Activated CD4-positive, alpha-beta T cell treated with anti-CD3 and anti-CD28 coated beads, Interleukin-2, amount 50 U/mL, for 1 hour (primary cell): ENCODE measurements at regions not wholly inside any gene's neighbourhood (a gene's known extent, or its start where the extent isn't known, plus 50 kb on each side); places are given as distances from the start of the nearest gene placed in this dataset.
"Not testable (repeated sequence)": the region's sequence is repeated elsewhere in the genome, so short reads cannot be mapped to it uniquely, and the experiment has no call there.

Experiments used
- DNase-seq: peaks from one replicate; pipeline ENCODE4 v3.0.0-alpha.2; 2020

DNA sequence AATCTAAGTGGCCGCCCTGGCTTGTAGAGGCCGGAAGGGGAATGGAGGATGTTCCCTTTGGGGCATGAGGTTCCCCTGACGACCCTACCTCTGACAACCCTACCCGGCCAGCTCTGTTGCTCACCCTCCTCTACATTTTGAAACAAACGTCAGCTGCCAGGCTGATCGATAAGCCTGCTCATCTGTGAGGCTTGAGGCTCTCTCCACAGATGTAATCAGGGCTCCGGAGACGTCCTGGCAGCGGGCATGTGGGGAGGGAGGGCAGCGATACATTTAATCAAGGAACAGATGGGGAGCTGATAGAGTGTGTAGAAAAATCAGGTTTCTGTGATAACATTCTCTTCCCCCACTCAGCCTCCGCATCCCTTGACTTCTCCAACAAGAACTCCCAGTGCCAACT, 212.3 kb upstream of the SDK2 start:
- DNase-seq, result no peak

DNA sequence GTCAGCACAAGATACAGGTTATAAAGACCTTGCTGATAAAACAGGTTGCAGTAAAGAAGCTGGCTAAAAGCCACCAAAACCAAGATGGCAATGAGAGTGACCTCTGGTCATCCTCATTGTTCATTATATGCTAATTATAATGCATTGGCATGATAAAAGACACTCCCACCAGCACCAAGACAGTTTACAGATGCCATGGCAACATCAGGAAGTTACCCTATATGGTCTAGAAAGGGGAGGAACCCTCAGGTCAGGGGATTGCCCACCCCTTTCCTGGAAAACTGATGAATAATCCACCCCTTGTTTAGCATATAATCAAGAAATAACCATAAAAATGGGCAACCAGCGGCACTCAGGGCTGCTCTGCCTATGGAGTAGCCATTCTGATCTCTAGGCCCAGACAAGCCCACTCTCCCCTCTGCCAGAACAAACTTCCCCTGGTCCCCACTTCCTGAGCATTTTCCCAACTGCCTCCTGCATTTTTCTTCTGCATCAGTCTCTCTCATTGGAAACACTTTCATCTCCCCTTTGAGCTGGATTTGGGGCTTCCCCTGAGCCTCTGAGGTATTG, 215.3 kb upstream of the SDK2 start:
- not testable (repeated sequence) for DNase-seq

DNA sequence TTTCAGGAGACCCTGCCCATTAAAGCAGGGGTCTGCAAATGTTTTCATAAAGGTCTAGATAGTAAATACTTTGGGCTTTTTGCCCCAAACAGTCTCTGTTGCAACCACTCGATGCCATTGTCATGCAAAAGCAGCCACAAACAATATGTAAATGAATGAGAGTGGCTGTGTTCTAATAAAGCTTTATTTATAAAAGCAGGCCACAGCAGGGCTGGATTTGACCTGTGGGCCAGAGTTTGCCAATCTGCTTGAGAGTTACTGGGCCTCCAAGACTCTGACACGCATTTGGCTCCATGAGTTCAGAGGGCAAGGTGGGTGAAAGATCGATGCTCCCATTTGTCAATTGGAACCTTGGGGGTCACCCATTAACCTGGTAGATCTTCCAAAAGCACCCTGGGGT, 217.3 kb upstream of the SDK2 start:
- DNase-seq, result no peak

DNA sequence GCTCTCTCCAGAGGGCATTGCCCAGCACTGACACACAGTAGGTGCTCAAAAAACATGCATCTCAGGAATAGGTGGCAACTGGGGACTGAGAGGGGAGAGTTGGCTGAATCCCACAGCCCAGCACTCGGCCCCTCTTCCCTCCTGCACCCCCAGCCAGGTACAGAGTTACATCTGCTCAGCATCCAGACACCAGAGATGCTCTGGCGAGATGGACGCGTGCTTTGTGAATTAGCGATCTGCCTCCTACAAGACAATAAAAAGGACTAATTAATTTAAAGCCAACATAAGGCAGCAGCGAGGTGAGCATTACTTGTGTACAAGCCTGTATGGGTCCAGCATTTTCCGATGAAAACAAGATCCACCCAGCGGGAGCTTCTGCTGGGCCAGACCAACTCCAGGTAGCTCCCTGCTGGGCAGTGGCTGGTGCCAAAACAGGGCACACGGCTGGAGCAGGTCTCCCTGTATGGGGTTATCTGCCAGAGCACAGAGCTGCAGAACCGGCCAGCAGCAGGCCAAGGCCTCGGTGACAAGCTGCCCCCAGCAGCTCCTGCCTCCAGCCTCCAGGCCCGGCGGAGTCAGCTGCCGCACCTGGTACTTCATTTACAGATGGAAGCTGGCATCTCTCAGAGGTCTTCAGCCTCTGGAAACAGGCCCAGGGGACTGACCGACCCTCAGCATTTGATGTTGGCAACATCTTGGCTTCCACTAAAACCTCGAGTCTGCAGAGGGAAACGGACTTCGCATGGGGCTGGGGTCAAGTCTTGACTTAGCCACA, 219.7 kb upstream of the SDK2 start:
- DNase-seq, result no peak

DNA sequence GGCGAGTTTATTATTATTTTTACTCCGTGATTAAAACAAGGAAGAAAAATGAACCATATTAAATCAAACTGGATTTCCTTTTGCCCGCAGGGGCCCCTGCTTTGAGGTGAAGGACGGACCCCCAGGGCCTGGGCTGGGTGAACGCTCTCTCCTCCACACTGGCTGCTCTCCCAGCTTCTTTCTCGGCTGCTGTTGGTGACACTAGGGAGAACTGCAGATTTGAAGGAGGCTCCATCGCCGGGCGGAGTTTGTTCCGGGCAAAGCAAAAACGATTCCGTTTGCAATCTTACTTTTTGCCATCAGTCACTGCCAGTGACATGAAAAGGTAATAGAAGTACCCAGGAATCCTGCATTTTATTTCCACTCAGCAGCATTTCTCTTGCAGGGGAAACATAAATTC, 221.6 kb upstream of the SDK2 start:
- DNase-seq, result no peak

GRCh38 chr17:73867056-73867455, 222.8 kb upstream of the SDK2 start:
- DNase-seq, result no peak

GRCh38 chr17:73870068-73870467, 225.8 kb upstream of the SDK2 start:
- DNase-seq, result no peak

DNA sequence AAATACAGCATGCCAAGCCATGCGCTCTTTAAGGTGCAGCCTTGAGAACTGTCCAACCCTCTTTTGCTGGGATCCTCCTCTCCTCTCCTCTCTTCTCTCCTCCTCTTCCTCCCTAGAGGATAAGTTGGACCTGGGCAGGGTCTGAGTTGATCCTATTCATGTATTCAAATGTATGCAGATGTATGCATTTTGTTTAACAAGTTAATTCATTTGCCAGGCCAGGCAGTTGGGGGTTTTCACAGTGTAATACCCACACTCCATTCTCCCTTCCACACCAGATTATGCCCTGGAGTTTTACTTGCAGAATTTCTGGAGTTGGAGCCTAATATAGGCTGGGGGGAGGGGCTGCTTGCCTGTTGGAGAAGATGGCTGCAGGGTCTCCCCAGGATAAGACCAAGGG, 226.2 kb upstream of the SDK2 start:
- no peak for DNase-seq

- no peak for DNase-seq
Observed at GRCh38 chr17:73872816-73873215, 228.6 kb upstream of the SDK2 start.

- DNase-seq, result no peak
Observed at GRCh38 chr17:73874008-73874720, 229.9 kb upstream of the SDK2 start.

DNA sequence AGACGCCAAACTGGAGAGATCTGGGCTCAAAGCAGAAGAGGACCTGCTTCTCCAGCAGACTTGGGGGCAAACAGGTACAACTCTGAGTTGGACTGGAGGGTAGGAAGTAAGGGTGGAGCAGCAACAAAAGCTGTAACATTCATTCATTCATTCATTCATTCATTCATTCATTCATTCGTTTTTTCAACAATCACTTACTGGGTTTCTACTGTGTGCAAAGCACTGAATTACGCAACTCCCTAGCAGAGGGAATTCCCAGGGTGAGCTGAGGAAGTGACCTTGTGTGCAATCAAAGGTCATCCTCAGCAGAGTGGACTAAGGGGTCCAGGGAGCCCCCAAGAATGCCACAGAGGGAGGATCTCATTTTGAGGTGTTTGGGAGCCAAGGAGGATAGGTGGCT, 231.1 kb upstream of the SDK2 start:
- DNase-seq, result no peak

GRCh38 chr17:73877962-73878361, 233.7 kb upstream of the SDK2 start:
- no peak for DNase-seq

DNA sequence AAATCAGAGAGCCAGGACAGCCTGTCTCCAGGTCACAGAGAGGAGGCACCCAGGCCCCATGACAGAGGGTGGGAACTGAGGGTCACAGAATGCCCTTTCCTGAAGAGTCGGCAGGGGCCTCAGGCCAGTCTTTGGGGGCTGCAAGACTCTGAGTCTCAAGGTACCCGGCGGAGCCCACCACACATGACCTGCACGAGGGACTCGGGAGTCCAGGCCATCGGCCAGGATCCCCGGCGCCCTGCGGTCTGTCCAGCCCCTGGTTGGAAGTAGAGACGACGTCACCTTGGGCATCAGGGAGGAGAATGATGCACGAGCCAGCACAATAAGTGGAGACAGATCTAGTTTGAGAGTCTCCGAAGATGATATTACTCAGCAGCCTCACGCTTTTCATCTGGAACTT, 234.7 kb upstream of the SDK2 start:
- no peak for DNase-seq

- no peak for DNase-seq
Observed at GRCh38 chr17:73879987-73880386, 235.7 kb upstream of the SDK2 start.

- DNase-seq, result no peak
Observed at GRCh38 chr17:73882590-73882989, 238.3 kb upstream of the SDK2 start.

- no peak for DNase-seq
Observed at GRCh38 chr17:73883175-73883574, 238.9 kb upstream of the SDK2 start.

GRCh38 chr17:73887739-73888138, 243.5 kb upstream of the SDK2 start:
- DNase-seq, result no peak

DNA sequence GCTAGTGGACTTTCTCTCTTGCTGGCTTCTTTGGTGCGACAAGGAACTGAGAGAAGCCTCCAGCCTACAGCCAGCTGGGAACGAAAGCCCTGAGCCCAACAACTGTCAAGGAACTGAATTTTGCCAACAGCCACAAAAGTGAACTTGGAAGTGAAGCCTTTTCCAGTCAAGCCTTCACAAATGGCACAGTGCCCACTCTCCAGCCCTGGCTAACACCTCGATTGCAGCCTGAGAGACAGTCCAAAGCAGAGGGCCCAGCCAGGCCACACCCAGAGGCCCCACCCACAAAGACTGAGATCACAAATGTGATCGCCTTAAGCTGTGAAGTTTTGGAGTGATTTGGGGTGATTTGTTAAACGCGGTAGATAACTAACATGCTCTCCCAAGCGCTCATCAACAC, 244.6 kb upstream of the SDK2 start:
- DNase-seq, result no peak

DNA sequence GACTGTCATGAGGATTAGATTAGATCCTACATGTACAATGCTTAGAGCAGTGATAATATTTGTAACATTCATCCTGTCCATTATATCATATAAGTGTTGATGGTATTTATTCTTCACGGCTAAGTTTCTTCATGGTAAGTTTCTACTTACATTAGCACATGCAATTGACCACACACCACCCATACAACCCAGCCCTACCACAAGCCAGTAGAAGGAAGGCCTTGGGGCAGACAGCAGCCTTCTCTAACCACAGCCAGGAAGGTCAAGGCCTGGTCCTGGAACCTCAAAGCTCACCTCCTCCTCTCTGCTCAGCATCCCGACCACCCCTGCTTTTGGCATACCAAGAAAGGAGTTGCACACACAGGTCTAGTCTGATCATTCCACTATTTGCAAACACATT, 245.2 kb upstream of the SDK2 start:
- no peak for DNase-seq

DNA sequence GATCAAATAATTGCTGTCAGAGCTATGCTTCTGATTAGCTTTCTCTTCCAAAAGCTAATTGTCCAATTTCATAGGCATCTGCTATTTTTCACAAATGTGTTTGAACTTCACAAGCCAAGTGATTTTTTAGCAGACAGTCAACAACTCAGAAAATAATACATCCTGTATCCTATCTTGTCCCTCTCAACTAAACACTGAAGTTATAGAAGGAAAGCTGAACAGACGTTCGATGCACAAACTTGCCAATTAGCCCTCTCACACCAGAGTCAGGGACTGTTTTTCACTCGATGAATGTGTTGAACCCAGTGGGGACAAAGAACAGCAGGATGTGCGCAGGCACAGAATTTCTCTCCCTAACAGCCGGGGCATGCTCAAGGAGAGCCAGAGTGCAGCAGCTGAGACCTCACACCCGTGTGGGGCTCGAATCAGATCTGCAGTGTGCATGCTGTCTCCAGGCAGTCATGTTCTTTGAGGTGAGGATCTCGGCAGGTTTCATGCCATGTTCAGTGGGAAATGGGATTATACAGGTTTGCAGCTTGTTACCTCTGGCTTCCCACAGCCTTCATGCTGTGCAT, 246.7 kb upstream of the SDK2 start:
- no peak for DNase-seq

GRCh38 chr17:73895157-73895556, 250.9 kb upstream of the SDK2 start:
- DNase-seq, result no peak

GRCh38 chr17:73896966-73897365, 252.7 kb upstream of the SDK2 start:
- DNase-seq, result no peak

DNA sequence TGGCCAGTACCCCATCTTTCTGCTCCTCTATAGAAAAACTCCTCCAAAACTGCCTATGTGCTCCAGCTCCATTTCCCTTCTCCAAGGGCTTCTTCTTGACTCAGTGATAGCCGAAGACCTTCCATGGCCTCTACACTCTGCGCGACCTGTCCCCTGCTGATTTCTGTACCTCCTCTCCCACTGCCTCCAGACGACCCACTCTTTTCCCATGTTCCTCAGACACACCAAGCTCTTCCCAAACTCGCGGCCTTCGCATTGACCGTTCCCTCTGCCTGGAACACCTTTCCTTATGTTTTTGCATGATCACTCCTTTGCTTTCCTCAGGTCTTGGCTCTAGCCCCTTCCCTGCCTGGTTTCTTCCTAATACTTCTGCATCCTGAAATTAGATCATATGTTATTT, 255.6 kb upstream of the SDK2 start:
- no peak for DNase-seq

DNA sequence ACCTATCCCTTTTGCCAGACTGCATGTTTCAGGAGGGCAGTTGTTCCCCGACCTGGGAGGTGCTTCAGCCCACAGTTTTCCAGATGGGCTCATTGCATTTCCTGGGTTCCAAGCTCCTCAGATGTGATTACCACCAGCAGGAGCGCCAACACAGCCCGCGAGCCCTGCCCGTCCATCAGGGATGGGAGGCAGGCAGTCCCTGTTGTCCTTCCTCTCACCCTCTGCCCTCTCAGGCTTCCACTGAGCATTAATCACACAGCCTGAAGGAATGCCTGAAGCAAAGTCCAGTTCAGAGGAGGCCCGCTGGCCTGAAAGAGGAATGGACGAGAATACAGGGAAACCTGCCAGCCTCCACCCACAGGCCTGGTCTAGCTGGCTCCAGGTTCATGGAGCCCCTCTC, 256.3 kb upstream of the SDK2 start:
- DNase-seq, result no peak
